NCI-H2171 (cell line): ENCODE measurements at regions not wholly inside any gene's neighbourhood (a gene's known extent, or its start where the extent isn't known, plus 50 kb on each side); places are given as distances from the start of the nearest gene placed in this dataset.
"Not testable (repeated sequence)": the region's sequence is repeated elsewhere in the genome, so short reads cannot be mapped to it uniquely, and the experiment has no call there.

Source experiments
- DNase-seq: peaks from one replicate; lab custom pipeline; 2025; lab: John Stamatoyannopoulos, UW

GRCh38 chr4:27121830-27122229 is 261.2 kb downstream of the STIM2 start:
- DNase-seq: no peak

- DNase-seq: no peak
Measured at GRCh38 chr4:27123123-27123768, 262.6 kb downstream of the STIM2 start.

- no peak for DNase-seq
Measured at GRCh38 chr4:27123769-27124124, 263.1 kb downstream of the STIM2 start.

DNA sequence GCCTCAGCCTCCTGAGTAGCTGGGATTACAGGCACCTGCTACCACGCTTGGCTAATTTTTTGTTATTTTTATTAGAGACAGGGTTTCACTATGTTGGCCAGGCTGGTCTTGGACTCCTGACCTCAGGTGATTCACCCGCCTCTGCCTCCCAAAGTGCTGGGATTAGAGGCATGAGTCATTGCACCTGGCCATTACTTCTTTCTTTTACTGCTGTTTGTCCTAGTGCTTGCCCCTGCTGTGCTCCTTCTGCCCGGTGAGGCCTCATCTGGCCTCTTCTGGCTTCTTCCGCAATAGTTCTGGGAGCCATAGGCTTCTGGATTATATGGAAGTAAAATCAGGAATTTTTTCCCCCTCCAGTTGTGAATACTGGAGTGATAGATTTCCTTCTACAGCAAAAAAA is 266.3 kb downstream of the STIM2 start:
- DNase-seq: not testable (repeated sequence)

- no peak for DNase-seq
Measured at GRCh38 chr4:27128443-27128842, 267.8 kb downstream of the STIM2 start.

DNA sequence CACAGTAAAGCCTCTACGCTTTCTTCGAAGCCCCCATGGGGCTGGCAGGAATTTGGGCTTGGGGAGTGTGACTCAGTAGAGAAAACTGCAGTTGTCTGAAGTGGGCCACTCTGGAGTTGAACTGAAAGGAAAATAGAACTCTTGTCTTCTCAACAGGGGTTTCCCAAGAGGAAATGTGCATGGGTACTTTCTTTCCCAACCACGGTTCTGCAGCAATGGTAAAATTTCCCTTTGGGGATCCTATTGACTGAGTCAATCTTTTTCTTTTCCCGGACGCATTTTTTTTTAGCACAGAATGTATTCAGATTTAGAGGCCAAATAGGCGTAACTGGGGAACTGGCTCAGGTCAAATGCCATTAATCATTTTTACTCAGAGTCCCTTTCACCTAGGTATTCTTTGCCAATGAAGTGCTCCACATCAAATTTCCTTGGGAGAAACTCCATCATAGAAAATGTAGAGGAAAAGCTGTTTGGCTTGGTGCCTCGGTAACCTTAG is 269.3 kb downstream of the STIM2 start:
- no peak for DNase-seq

- no peak for DNase-seq
Measured at GRCh38 chr4:27132497-27132896, 271.9 kb downstream of the STIM2 start.

GRCh38 chr4:27140486-27140885 is 279.8 kb downstream of the STIM2 start:
- no peak for DNase-seq

DNA sequence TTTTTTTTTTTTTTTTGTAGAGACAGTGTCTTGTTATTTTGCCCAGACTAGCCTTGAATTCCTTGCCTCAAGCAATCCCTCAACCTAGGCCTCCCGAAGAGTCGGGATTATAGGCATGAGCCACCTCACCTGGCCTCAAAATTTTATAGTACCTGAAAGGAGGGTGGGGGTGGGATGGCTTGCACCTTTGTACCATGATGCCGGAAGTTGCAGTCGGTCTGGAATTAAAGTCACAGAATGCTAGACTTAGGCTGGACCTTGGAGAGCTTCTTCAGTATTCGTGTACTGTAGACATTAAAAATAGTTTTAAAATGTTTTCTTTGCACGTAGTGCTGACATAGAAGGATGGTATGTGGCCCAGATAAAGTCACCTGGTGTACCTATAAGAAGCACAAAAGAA is 280.9 kb downstream of the STIM2 start:
- no peak for DNase-seq

DNA sequence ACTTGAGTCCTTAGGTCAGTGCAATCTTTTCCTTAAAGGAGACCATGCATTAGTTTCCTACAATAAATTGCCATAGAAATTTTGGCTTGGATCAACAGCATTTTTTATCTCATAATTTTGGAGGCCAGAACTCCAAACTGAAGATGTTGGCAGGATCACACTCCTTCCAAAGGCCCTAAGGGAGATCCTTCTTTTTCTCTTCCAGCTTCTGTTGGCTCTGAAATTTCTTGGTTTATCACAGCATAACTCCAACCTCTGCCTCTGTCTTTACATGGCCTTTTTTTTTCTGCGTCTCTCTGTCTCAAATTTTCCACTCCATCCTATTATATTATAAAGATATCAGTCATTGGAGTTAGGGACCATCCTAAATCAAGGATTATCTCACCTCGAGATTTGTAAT is 282.2 kb downstream of the STIM2 start:
- DNase-seq: no peak

GRCh38 chr4:27145597-27145996 is 285.0 kb downstream of the STIM2 start:
- DNase-seq: no peak

DNA sequence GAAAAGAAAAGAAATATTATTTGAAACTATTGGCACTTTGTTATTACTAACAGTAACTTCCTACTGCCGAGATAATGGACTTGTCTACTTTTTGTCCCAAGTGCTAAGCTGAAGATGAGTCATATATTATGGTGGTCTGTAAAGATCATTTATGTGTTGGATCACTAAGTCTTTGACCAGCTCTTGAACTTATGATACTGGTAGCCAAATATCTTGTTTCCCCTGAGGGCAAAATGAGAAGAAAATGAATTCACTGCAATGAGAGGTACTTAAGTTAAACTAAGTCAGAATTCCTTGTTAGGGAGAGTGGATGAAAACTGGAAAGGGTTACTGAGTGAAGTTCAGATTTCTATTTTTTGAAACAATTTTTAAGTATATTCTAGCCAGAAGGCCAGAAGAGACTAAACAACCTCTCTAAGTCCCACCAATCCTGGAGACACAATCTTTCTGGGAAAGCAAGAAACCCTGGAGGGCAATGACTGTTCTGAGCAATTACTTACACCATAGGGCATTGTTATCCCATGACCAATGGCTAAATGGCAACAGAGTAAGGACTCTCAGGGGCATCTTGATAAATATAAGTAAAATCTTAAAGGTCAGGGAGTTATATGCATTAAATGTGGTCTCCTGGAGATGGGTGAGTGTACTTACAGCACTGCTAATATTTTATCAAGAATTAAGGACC is 287.7 kb downstream of the STIM2 start:
- no peak for DNase-seq

- no peak for DNase-seq
Measured at GRCh38 chr4:27149541-27150212, 289.0 kb downstream of the STIM2 start.

DNA sequence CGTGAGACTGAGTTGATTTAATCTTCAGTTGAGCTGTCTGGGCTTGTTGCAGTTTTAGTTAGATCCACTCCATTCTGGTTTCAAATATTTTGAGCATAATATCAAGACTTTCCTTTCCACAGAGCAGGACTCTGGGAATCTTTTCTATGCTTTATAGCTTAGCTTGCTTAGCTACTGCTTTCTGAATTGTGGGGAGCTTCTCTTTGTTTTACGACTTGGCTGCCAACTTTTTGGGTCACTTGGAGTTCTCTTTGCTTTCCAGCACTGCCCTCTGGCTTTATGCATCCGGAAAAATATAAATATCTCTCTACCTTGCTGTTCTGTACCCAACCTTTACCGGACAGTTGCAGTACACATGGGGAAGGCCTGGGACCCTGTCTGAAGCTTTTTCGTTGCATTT is 292.1 kb downstream of the STIM2 start:
- no peak for DNase-seq

GRCh38 chr4:27154706-27155105 is 294.1 kb downstream of the STIM2 start:
- no peak for DNase-seq

DNA sequence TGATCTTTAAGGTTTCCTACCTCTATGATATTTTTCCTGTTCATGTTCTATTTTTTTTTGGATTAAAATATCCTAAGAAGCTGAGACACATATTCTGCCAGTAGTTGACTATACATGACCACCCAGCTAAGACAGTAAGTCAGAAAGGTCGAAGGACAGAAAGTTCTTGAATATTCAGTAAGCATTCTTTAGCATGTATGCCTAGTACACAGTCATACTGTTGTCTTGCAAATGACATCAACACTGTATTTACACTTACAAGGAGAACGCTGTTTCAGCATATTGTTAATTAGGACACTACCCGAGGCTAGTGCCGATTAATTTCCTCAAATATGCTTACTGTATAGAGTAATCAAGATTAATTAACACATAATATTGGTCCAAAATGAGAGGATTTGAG is 300.6 kb downstream of the STIM2 start:
- DNase-seq: no peak

DNA sequence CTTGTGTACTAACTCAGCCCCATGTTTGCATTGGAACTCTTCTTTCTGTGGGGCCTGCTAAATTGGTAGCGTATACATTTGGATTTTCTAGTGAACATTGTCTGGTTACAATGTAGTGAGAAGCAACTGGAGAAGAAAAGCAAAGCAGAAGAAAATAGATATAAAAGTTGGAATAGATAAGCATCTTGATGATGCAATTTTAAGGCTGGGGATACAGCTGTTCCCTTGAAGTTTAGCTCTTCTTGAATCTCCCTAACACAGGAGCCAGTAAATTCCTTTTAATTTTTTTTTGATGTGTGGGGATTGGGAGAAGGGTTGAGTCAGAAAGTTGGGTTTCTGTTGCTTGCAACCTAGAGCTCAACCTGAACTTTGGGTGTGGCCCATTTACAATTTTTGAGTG is 308.1 kb downstream of the STIM2 start:
- DNase-seq: no peak

DNA sequence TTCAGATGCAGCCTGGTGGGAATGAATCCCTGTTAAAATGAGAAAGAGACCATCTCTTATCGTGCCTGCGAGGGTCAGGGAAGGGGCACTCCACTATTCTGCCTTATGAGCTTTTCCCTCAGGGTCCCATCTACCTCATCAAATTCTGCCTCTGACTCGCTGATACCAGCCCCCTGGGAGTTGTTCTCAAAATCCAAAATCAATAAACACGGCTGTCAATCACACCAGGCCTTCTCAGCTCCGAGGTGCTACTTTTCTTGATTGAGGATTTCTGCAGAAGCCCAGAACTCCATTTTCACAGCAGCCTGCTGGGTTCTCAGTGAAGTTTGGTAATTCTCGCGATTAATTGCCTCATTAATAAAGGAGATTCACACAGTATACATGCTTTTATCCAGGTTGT is 312.6 kb downstream of the STIM2 start:
- DNase-seq: no peak

GRCh38 chr4:27176400-27176799 is 315.8 kb downstream of the STIM2 start:
- no peak for DNase-seq

DNA sequence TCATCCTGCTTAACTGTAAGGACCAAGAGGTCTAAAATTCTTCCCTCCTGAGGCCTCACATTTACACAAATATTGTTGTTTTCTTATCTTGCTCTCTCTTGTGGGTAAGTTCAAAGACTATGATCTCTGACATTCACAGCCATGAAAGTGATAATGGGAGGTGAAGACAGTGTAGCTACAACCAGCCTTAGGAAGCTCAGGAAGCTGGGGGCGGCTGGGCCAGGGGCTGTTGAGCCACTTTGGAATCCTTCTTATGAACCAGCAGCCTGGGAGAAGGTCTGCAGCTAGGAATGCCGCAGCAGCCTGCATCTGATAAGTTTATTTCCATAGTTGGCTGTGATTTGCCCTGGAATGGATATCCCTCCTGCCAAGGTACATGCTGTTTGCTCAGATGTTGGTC is 316.2 kb downstream of the STIM2 start:
- DNase-seq: no peak

DNA sequence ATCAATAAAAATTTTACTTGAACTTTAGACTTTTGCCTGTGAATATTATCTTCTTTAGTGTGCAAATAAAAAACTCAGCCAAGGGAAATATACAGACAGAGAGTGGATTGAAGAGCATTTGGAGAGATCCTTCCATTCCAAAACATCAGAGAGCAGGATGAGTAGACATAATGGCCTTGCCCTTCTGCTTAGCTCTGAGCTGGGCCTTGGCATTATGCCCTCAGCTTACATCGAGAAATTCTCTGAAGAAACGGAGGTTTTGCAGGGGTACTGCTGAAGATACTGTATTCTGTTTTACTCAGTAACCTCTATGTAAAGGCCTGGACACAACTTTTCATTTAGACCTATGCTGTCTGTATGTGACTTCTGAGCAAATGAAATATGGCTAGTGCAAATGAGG is 317.4 kb downstream of the STIM2 start:
- DNase-seq: no peak

DNA sequence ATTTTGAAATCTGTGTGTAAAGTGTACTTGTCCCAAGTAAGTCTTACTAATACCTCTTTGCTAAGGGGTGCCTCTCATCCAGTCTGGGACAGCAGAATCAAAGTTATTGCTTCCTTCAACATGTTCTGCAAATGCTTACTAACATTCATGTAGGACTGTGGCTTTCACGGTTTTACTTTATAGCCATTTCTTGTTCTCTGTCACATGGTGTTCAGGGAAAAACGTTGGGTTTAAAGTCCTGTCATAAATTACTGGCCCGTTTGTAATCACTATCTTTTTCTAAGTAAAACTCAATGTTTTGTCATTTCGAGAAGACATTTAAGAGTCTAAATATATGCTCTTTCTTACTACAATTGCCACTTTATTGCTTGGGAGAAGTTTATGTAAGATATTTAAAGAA is 321.1 kb downstream of the STIM2 start:
- DNase-seq: no peak

DNA sequence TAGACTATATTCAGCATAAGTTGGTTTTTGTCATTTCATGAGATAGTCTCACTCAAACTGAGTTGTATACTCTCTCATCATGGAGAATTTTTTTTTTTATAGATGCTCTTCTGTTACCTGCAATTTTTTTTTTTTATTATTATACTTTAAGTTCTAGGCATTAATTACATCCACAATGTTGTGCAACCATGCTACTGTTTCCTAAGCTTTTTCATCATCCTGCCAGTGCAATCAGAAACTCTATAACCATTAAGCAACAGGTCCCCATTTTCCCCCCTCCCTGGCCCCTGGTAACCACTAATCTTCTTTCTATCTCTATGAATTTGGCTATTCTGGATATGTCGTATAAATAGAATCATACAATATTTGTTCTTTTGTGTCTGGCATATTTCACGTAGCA is 321.6 kb downstream of the STIM2 start:
- no peak for DNase-seq
